Fibroblast of pulmonary artery (primary cell): ENCODE measurements at regions not wholly inside any gene's neighbourhood (a gene's known extent, or its start where the extent isn't known, plus 50 kb on each side); places are given as distances from the start of the nearest gene placed in this dataset.

Source experiments
- DNase-seq: peaks from one replicate; pipeline ENCODE4 v3.0.0-alpha.2; 2010; ENCODE audit warnings: low read depth
- H3K4me3 ChIP-seq: replicated peaks from 2 replicates; pipeline ENCODE4 v1.5.1; 2011; ENCODE audit warnings: low read depth, mild to moderate bottlenecking, control low read depth, low read length, moderate library complexity
- CTCF ChIP-seq: IDR thresholded peaks from 2 replicates; pipeline ENCODE4 v1.5.1; 2011; ENCODE audit warnings: mild to moderate bottlenecking, control low read depth, low read length, inconsistent platforms; ENCODE audit errors: missing control alignments

- DNase-seq = no peak
- TF ChIP-seq CTCF = no peak
- H3K4me3 ChIP-seq = no peak overlapping the region
Measured at GRCh38 chr1:177435364-177435763, 264.6 kb downstream of the BRINP2 start.

DNA sequence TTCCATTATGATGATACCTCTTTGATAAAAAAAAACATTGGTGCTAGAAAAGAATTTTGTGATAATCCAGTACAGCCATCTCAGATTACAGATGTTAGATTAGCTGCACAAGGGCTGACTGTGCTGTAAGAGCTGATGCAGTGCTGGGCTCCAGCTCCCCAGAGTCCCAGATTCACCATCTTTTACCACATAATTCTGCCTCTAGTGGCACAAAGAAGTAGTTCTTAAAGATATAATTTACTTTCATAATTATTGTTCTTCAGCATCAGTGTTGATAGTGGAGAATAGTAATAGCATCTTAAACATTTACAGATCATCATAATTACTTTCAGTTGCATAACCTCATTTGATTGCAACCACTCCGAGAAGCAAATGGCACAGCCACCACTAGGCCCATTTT is 262.1 kb downstream of the BRINP2 start:
- H3K4me3 ChIP-seq = no peak overlapping the region
- DNase-seq = peak; percentile 3
- TF ChIP-seq CTCF = peak; percentile 23

DNA sequence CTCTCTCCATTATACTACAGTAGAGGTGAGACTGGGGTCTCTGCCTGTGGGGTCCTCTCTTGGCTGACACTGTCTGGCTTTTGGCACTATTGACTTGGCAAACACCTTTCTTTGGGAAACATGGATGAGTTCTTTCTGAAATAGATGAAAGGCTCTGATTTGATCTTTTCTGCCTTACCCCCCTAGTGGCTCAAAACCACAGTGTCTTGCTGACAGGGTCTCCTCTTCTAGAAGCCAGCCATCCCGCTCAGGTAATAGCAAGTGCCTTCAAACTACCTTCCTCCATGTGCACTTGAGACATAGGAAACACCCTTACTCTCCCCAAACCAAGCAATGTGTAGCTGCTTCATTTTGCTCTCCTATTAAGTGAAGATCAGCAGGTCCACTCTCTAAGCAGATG is 260.4 kb downstream of the BRINP2 start:
- no peak overlapping the region for H3K4me3 ChIP-seq
- DNase-seq = no peak
- TF ChIP-seq CTCF = no peak

GRCh38 chr1:177429234-177429633 is 258.5 kb downstream of the BRINP2 start:
- no peak for DNase-seq
- no peak overlapping the region for H3K4me3 ChIP-seq
- TF ChIP-seq CTCF = no peak

DNA sequence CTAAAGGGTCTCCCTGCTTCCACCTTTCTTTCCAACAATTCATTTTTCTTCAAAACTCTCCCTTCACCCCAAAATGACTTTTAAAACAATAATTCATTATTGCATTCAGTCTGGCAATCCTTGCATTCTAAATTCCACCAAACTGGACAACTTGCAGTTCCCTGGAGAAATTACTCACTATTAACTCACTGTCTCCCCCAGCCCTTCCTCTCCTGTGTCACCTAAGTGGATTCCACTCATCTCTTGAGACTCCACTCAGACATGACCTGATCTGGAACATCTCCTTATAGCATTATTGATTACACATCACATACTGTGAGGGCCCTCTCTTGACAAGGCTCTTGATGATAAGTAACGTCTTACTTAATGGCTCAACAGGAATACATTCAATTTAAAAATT is 257.1 kb downstream of the BRINP2 start:
- no peak overlapping the region for H3K4me3 ChIP-seq
- DNase-seq = no peak
- TF ChIP-seq CTCF = no peak

GRCh38 chr1:177426497-177426896 is 255.7 kb downstream of the BRINP2 start:
- DNase-seq = no peak
- no peak for TF ChIP-seq CTCF
- no peak overlapping the region for H3K4me3 ChIP-seq

- no peak for TF ChIP-seq CTCF
- DNase-seq = no peak
- no peak overlapping the region for H3K4me3 ChIP-seq
Measured at GRCh38 chr1:177425199-177425598, 254.4 kb downstream of the BRINP2 start.
